ENCODE measurements at regions not wholly inside any gene's neighbourhood (a gene's known extent, or its start where the extent isn't known, plus 50 kb on each side); places are given as distances from the start of the nearest gene placed in this dataset.

DNA sequence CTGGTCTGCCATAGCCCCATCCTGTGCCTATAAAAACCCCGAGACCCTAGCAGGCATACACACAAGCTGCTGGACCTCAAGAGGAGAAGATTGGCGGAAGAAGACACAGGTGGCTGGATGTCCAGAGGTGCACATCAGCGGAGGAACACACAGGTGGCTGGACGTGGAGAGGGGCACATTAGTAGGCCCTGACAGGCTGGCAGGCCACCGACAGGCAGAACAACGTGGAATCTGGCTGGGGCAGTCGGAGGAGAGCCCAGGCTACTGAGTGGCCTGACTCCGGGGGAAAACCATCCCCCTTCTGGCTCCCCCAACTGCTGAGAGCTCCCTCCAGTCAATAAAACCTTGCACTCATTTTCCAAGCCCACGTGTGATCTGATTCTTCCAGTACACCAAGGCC, 512.5 kb upstream of the AMOT start:
- no peaks in the 10 kb centered on the region for H3F3A ChIP-seq (ENCODE audit: insufficient read depth, low read length, poor library complexity, severe bottlenecking)
- no peak overlapping the region for H3K27ac ChIP-seq (ENCODE audit: low read length)
- no peak overlapping the region for H2AFZ ChIP-seq (ENCODE audit: low read depth, low read length)
- H3K9me2 ChIP-seq (ENCODE audit: insufficient read depth, low read length), result no peaks in the 10 kb centered on the region
- H3K79me2 ChIP-seq (replicated peaks; ENCODE audit: insufficient read depth, low read length), result no peaks in the 10 kb centered on the region
- H4K20me1 ChIP-seq (ENCODE audit: insufficient read depth), result no peaks in the 10 kb centered on the region
- H3K27me3 ChIP-seq (ENCODE audit: insufficient read depth, low read depth, low read length), result no peaks in the 10 kb centered on the region
- no peak overlapping the region for H3K9ac ChIP-seq (ENCODE audit: low read length)
- H3K36me3 ChIP-seq (ENCODE audit: insufficient read depth, low read length), result no peaks in the 10 kb centered on the region
- H3K4me2 ChIP-seq (ENCODE audit: low read length), result no peak overlapping the region
- H3K9me3 ChIP-seq (ENCODE audit: low read length), result no peaks in the 10 kb centered on the region
- TF ChIP-seq EP300 (conservative IDR thresholded peaks at IDR 0.05; ENCODE audit: poor library complexity, severe bottlenecking), result no peak
- H3K4me3 ChIP-seq (ENCODE audit: low read length), result no peak overlapping the region

DNA sequence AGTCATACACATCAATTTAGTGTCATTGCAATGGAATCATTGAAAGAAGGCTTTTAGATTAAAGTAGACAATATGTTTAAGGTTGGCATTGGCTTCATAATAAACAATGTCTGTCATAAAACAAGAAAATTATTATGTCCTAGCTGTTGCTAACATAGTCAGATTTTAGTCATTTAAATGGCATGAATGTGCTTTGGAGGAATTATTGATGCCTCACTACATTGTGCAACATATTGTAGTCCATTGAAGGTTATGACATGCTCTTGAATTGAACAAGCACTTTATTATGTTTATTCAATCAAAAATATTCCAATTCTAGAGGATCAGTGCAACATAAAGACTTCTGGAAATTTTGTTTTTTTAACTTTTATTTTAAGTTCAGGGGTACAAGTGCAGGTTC, 489.8 kb upstream of the AMOT start:
- Histone ChIP-seq H3K27me3 (ENCODE audit: insufficient read depth, low read depth, low read length) (no peaks in the 10 kb centered on the region), H3K4me3 (ENCODE audit: low read length) (no peak overlapping the region), H3K4me2 (ENCODE audit: low read length) (no peak overlapping the region), H3K79me2 (replicated peaks; ENCODE audit: insufficient read depth, low read length) (no peaks in the 10 kb centered on the region), H3K9ac (ENCODE audit: low read length) (no peak overlapping the region), H3K36me3 (ENCODE audit: insufficient read depth, low read length) (no peaks in the 10 kb centered on the region), H3K9me2 (ENCODE audit: insufficient read depth, low read length) (no peaks in the 10 kb centered on the region), H2AFZ (ENCODE audit: low read depth, low read length) (no peak overlapping the region), H4K20me1 (ENCODE audit: insufficient read depth) (no peaks in the 10 kb centered on the region), H3K27ac (ENCODE audit: low read length) (no peak overlapping the region), H3F3A (ENCODE audit: insufficient read depth, low read length, poor library complexity, severe bottlenecking) (no peaks in the 10 kb centered on the region), H3K9me3 (ENCODE audit: low read length) (no peaks in the 10 kb centered on the region)
- TF ChIP-seq POLR2AphosphoS5 (IDR thresholded peaks at IDR 0.05) (no peak), SMC3 (conservative IDR thresholded peaks at IDR 0.05; ENCODE audit: poor library complexity) (no peak), MXI1 (conservative IDR thresholded peaks at IDR 0.05; ENCODE audit: poor library complexity, severe bottlenecking) (no peak), TAF1 (IDR thresholded peaks at IDR 0.05; ENCODE audit: low read depth) (no peak), EP300 (conservative IDR thresholded peaks at IDR 0.05; ENCODE audit: poor library complexity, severe bottlenecking) (no peak)
- TF ChIP-seq, protein P1, sequence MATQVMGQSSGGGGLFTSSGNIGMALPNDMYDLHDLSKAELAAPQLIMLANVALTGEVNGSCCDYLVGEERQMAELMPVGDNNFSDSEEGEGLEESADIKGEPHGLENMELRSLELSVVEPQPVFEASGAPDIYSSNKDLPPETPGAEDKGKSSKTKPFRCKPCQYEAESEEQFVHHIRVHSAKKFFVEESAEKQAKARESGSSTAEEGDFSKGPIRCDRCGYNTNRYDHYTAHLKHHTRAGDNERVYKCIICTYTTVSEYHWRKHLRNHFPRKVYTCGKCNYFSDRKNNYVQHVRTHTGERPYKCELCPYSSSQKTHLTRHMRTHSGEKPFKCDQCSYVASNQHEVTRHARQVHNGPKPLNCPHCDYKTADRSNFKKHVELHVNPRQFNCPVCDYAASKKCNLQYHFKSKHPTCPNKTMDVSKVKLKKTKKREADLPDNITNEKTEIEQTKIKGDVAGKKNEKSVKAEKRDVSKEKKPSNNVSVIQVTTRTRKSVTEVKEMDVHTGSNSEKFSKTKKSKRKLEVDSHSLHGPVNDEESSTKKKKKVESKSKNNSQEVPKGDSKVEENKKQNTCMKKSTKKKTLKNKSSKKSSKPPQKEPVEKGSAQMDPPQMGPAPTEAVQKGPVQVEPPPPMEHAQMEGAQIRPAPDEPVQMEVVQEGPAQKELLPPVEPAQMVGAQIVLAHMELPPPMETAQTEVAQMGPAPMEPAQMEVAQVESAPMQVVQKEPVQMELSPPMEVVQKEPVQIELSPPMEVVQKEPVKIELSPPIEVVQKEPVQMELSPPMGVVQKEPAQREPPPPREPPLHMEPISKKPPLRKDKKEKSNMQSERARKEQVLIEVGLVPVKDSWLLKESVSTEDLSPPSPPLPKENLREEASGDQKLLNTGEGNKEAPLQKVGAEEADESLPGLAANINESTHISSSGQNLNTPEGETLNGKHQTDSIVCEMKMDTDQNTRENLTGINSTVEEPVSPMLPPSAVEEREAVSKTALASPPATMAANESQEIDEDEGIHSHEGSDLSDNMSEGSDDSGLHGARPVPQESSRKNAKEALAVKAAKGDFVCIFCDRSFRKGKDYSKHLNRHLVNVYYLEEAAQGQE (IDR thresholded peaks at IDR 0.05; ENCODE audit: borderline replicate concordance), result no peak

DNA sequence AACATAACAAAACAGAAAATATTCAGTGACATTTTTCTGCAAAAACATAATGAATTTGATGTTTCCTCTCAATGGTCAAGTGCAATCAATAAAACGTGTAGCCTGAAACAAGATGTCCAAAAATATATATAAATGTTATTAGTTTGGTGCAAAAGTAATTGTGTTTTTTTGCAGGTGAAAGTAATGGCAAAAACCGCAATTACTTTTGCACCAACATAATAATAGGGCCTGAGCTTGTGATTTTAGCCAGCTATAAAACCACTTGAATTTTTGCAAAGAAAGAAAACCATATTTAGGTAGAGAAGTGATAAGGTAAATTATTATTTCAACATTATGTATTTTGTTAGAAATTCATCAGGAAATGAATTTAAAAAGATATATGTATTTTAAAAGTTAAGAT, 475.3 kb upstream of the AMOT start:
- Histone ChIP-seq H3K36me3 (ENCODE audit: insufficient read depth, low read length) (no peaks in the 10 kb centered on the region), H3K9ac (ENCODE audit: low read length) (no peak overlapping the region), H3K79me2 (replicated peaks; ENCODE audit: insufficient read depth, low read length) (no peaks in the 10 kb centered on the region), H3K9me3 (ENCODE audit: low read length) (no peaks in the 10 kb centered on the region), H3K4me3 (ENCODE audit: low read length) (no peak overlapping the region), H3K9me2 (ENCODE audit: insufficient read depth, low read length) (no peaks in the 10 kb centered on the region), H3K4me2 (ENCODE audit: low read length) (no peak overlapping the region), H3F3A (ENCODE audit: insufficient read depth, low read length, poor library complexity, severe bottlenecking) (no peaks in the 10 kb centered on the region), H3K27me3 (ENCODE audit: insufficient read depth, low read depth, low read length) (no peaks in the 10 kb centered on the region), H2AFZ (ENCODE audit: low read depth, low read length) (no peak overlapping the region), H4K20me1 (ENCODE audit: insufficient read depth) (no peaks in the 10 kb centered on the region), H3K27ac (ENCODE audit: low read length) (no peak overlapping the region)
- TF ChIP-seq POLR2AphosphoS5 (IDR thresholded peaks at IDR 0.05) (no peak), EZH2 (IDR thresholded peaks at IDR 0.05; ENCODE audit: borderline replicate concordance, insufficient read depth, low read length, poor library complexity, severe bottlenecking) (no peak), TAF1 (IDR thresholded peaks at IDR 0.05; ENCODE audit: low read depth) (no peak), RAD21 (conservative IDR thresholded peaks at IDR 0.05) (no peak), EP300 (conservative IDR thresholded peaks at IDR 0.05; ENCODE audit: poor library complexity, severe bottlenecking) (no peak), SMC3 (conservative IDR thresholded peaks at IDR 0.05; ENCODE audit: poor library complexity) (no peak), MXI1 (conservative IDR thresholded peaks at IDR 0.05; ENCODE audit: poor library complexity, severe bottlenecking) (no peak)
- TF ChIP-seq, protein P1 (IDR thresholded peaks at IDR 0.05; ENCODE audit: borderline replicate concordance), result no peak
- TF ChIP-seq, protein P2, sequence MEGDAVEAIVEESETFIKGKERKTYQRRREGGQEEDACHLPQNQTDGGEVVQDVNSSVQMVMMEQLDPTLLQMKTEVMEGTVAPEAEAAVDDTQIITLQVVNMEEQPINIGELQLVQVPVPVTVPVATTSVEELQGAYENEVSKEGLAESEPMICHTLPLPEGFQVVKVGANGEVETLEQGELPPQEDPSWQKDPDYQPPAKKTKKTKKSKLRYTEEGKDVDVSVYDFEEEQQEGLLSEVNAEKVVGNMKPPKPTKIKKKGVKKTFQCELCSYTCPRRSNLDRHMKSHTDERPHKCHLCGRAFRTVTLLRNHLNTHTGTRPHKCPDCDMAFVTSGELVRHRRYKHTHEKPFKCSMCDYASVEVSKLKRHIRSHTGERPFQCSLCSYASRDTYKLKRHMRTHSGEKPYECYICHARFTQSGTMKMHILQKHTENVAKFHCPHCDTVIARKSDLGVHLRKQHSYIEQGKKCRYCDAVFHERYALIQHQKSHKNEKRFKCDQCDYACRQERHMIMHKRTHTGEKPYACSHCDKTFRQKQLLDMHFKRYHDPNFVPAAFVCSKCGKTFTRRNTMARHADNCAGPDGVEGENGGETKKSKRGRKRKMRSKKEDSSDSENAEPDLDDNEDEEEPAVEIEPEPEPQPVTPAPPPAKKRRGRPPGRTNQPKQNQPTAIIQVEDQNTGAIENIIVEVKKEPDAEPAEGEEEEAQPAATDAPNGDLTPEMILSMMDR (IDR thresholded peaks at IDR 0.05; ENCODE audit: poor library complexity, severe bottlenecking), result no peak
